ENCODE measurements at regions not wholly inside any gene's neighbourhood (a gene's known extent, or its start where the extent isn't known, plus 50 kb on each side); places are given as distances from the start of the nearest gene placed in this dataset.
"Not testable (repeated sequence)": the region's sequence is repeated elsewhere in the genome, so short reads cannot be mapped to it uniquely, and the experiment has no call there.

DNA sequence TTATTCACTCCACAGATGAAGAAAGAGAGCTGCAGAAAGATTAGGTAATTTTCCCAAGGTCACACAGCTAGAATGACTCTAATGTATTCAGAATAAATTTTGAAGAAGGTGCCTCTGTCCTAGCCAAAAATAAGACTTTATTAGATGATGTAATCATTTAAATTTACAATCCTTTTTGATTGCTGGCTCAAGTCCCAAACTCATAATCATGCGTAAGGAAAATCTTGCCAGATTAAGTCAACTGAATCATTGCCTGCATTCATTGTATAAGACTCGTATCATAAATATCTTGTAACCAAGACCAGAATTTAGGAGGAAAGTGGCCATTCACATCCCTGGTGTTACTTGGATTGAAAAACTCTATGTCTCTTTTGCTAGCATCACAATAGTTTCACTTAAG, 53.1 kb upstream of the STK39 start:
- no peak for DNase-seq

DNA sequence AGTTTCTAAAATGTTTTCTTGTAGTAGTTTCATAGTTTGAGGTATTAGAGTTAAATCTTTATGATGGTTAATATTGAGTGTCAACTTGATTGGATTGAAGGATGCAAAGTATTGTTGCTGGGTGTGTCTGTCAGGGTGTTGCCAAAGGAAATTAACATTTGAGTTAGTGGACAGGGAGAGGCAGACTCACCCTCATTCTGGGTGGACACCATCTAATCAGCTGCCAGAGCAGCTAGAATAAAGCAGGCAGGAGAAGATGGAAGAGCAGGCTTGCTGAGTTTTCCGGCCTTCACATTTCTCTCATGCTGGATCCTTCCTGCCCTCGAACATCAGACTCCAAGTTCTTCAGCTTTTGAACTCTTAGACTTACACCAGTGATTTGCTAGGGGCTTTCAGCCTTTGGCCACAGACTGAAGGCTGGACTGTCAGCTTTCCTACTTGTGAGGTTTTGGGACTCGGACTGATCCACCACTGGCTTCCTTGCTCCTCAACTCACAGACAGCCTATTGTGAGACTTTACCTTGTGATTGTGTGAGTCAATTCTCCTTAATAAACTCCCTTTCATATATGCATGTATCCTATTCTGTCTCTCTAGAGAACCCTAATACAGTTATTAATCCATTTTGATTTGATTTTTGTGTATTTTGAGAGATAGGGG, 56.8 kb upstream of the STK39 start:
- no peak for DNase-seq

DNA sequence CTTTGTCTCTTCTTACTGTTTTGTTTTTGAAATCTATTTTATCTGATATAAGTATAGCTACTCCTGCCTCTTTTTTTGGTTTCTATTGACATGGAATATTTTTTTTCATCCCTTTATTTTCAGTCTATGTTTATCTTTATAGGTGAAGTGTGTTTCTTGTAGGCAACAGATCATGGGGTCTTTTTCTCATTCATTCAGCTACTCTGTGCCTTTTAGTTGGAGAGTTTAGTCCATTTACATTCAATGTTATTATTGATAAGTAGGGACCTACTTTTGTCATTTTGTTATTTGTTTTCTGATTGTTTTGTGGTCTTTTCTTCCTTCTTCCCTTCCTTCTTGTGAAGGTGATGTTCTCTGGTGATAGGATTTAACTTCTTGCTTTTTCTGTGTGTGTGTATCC, 60.0 kb upstream of the STK39 start:
- no peak for DNase-seq

DNA sequence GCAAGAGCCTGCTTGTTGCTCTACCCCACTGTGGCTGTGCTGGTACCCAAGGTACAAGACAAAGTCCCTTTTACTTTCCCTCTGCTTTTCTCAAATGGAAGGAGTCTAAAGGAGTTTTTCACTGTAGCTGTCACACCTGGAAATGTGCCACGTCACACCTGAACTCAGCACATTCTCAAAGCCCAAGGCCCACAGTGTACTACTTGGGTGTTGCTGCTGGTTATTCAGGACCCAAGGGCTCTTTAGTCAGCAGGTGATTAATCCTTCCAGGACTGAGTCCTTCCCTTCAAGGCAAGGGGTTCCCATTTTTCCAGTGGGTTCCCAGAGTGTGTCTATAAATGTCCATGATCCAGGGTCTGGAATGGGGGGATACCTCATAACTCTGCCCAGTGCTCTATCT, 63.2 kb upstream of the STK39 start:
- DNase-seq: no peak

DNA sequence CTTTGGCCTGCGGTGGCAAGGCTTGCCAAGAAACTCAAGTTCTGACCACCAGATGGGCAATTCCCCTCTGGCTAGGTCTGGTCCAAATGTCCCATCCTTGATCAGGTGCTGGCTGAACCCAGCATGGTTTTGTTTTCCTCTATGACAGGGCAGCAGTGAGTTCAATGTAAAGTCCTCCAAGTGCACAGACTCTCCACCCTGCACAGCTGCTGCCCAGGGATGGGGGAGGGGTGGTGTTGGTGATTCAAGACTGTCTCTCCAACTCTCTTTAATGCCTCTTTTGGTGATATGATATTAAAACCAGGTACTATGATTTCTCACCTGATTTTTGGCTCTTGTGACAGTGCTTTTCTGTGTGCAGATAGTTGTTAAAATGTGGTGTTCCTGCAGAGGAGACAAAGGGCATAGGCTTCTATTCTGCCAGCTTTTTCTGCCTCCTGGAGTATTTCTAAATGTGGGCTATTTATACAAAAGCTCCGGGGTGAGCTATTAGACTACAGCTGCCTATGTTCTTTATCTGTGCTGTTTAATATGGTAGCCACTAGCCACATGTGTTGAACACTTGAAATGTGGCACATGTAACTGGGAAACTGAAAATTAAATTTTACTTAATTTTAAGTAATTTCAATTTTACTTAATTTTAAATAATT, 64.0 kb upstream of the STK39 start:
- peak; percentile 47 for DNase-seq

DNA sequence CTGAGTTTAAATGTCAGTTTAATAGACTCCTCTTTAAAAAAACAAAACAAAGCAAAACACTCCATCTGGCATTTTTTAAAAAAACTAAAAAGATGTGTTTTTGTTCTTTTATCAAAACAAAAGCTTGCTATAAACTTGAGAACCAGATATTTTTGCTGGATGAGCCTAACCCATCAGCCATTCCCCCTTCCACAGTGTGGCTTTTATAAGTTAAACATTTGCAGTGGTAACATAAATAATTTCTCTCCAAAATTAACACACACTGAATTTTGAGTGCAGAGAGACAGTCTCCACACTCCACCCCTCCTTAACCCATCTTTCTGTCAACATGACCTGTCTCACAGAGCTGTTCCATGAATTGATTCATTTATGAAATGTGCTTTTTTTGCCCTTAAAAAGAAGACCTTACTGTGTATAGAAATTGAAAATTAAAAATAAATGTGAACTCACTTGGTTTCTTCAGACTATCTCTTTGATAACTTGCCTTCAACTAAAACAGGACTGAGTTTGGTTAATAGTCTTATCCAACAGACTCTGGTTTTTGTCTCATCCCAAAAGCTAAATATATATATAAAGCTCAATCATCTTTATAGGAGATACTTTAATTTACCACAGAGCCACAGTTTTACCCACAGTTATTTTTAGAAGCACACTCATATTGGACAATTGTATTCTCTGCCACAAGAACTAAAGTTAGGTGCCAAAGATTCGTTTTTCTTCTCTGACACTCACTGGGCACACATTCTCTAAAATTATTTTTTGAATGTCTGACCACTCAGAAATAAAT, 64.8 kb upstream of the STK39 start:
- no peak for DNase-seq

DNA sequence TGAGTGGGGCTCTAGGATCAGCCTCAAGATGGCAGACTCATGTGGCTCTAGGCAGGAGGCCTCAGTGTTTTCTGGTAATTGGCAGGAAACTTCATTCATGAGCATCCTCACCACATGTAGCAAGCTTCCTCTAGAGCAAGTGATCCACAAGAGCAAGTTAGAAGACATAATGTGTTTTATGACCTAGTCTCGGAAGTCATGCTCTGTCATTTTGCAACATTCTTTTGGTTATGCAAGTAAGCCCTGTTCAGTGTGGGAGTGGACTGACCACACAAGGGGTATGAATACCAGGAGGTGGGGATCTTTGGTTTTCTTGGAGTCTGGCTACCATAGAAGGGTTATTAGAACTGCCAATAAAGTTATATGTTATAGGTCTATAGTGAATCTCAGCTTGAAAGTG, 66.8 kb upstream of the STK39 start:
- no peak for DNase-seq

DNA sequence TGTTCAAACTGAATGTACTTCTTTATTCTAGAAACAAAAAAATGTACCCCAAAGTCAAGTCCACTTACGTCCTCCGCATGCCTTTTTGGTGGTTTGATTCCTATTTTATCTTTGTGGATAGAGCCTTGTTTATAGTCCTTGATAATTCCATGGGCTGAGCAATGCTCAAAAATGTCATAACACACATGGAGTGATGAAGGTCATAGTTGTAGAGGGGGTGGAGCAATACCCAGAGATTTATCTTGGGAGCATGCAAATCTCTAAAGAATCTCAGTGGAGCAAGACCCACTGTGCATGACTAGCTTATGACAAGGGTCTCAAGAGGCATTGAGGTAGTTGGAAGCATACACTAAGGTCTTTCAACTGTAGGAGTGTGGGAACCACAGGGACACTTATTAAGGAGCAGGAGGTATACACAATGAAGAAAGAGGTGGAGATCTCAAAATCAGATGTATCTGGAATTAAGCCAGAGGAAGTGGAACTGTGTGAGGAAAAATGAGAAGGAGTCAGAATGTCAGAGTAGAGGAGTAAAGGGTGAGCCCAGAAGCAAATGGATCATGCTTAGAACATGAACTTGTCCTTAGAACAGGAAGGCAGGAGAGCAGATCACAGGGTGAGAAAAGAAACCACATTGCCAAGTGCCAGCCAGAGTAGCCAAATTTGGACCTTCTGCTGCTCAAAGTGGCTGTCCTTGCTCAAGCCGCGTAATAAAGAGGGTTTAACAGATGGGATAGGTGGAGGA, 68.1 kb upstream of the STK39 start:
- no peak for DNase-seq

DNA sequence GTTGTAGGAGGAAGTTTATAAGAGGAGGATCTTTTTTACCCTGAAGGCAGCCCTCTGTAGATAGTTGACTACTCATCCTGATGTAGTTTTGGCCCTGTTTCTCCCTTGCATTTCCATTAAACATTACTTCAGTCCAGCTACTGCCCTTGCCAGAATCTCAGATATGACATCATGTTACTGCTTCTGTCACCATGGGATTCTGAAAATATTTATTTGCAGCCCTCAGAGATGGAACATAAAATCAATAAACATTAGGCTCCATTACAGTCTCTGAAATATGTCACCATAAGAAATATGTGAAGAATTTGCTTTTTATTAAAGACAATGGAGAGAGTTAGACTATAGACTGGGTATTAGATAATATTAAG, 68.7 kb upstream of the STK39 start:
- no peak for DNase-seq

DNA sequence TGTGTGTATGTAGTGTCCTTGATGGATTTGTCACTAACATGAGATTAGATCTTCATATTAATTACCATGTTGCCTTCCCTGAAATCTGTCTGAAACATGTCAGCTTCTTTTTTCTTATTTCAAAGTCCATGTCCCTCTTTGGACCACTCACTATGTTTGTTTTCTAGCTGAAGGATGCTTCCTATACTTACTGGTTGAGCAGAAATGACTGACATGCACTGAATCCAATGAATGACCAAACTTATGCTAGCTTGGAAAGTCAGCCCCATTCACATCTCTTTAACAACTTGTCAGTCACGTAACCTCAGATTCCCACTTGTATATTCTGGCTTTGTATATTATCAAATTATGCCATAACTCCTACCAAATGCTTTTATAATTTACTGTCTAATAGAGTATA, 69.9 kb upstream of the STK39 start:
- no peak for DNase-seq

DNA sequence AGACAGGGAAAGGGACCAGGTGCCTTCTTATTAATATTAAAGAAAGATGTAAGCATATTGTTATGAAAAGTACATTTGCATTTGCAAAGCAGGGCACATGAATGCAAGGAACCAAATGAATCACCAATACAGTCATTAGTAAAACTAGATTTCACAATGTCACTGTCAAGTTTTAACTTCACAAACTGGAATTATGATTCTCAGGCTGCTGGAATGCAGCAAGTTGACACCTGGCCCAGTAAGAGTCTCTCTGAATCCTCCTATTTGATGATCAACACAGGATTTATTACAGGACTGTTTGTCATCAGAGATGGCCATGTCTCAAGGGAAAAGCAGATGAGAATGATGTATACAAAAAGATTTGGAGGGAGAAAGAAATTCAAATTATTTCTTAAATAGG, 72.9 kb upstream of the STK39 start:
- DNase-seq: no peak

DNA sequence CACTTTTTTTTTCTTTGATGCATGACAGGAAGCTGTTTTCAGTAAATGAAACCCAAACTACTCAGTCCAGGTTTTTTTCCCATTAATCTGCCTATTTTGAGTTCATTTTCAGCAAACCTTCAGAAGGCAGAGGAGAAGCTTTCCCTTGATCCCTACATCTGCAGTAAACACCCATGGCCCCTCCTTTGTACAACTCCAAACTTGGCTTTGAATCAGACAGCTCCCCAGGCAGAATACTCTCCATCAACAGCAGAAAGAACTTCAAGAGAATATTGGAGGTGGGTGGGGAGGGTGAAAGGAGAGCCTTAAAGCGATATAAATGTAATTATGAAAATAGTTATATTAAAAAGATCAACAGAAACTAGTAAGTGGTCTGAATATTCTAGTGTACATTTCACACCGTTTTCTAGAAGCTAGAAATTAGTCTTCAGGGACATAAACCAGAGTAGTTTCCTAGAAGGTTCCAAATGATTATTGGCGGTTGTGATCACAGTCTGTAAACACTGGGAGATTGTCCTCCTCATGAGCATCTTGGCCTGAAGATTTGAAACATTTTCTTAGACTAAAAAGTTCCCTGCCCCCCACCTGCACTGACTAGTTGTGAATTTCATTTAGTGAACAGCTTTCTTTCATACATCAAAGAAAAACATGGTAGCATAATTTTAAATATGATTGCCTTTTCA, 75.1 kb upstream of the STK39 start:
- DNase-seq: no peak

DNA sequence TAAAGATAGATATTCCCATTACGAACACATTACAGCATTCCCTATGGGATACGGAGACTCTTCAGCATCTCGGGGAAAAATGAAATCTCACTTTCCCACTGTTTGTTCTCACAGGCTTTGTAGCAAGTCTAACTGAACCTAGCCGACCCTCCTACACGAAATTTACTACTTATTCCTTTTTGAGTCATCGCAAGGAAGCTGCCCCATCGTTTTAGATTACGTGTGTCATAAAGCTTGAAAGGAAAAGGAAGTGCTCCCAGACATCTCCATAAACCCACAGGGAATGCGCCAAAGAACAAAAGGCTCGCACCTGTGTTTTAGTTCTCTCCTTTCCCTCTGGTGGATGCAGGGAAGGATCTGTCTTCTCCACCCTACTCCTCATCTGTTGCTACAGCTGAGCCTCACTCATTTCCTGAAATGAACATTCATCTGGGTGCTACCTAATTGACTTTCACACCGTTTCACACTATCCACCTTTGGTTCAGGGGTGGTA, 76.2 kb upstream of the STK39 start:
- no peak for DNase-seq

DNA sequence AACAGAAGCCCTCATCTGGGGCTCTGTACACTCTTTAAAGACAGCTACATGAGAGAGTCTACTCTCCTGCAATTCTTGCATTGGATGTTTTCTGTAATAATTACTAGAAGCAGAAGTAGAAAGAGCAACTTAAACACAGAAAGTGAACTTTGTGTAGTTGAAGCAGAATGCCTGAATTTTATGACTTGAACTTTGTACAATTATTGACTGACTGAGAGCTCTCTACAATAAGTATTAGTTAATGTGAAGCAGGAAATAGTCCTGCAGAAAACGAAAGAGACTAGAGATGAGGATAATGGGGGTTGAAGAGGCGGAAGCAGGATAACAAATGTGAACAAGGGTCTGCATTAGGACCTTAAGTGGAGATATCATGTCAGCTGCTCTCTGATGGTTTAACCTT, 79.2 kb upstream of the STK39 start:
- DNase-seq: no peak

DNA sequence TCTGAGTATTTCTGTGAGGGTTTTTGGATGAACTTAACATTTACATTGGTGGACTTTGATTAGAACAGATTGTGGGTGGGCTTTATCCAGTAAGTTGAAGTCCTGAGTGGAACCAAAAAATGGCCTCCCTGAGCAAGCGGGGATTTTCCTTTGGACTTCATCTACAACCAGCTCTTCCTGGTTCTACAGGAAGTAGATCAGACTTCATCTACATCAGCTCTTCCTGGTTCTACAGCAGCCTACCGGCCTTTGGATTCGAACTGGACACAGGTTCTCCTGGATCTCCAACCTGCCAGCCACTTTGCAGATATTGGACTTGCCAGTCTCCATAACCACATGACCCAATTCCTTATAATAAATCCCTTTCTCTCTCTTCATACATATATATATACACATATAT, 79.9 kb upstream of the STK39 start:
- DNase-seq: no peak

DNA sequence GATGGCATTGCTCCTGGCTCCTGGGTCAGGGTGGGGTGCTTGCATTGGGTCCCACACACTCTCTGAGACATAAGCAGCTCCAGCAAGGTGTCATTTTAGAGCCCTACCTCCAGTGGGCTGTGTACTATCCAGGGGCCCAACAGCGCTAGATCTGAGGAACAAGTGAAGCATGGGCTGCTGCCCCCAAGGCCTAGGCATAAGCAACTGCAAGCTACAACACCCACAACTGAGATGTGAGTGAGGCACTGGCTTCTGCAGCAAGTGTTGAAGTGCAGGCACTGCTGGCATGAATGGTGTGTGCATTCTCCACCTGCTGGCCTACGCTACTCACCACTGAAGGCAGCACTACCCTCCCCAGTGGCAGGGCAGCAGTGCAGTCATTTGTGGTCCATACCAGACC, 81.0 kb upstream of the STK39 start:
- no peak for DNase-seq

DNA sequence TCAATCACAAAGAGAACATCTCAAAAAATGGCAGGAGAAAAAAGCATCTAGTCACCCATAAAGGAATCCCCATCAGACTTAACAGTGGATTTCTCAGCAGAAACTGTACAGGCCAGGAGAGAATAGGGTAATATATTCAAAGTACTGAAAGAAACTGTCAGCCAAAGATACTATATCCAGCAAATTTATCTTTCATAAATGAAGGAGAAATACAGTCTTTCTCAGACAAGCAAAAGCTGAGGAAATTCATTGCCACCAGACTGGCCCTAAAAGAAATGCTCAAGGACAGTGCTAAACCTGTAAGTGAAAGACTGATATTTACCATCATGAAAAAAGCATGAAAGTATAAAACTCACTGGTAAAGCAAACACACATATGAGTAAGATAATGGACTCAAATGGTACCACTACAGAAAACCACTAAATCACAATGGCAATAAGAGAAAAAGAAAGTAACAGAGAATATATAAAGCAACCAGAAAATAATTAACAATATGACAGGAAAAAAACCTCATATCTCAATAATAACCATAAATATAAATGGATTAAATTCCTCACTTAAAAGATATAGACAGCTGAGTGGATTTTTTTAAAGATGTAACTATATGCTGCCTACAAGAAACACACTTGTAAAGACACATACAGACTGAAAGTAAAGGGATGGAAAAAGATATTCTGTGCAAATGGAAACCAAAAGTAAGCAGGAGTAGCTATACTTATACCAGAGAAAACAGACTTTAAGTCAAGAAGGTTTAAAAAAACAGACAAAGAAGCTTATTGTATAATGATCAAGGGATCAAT, 83.4 kb upstream of the STK39 start:
- DNase-seq: no peak

DNA sequence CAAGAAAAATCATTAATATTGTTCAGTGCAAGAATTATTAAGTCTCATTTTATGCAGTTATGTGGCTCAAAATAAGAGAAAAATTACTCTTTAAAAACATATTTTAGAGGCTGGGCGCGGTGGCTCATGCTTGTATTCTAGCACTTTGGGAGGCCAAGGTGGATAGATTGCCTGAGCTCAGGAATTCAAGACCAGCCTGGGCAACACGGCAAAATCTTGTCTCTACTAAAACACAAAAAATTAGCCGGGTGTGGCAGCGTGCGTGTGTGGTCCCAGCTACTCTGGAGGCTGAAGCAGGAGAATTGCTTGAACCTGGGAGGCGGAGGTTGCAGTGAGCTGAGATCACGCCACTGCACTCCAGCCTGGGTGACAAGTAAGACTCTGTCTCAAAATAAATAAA, 87.9 kb upstream of the STK39 start:
- DNase-seq: not testable (repeated sequence)

DNA sequence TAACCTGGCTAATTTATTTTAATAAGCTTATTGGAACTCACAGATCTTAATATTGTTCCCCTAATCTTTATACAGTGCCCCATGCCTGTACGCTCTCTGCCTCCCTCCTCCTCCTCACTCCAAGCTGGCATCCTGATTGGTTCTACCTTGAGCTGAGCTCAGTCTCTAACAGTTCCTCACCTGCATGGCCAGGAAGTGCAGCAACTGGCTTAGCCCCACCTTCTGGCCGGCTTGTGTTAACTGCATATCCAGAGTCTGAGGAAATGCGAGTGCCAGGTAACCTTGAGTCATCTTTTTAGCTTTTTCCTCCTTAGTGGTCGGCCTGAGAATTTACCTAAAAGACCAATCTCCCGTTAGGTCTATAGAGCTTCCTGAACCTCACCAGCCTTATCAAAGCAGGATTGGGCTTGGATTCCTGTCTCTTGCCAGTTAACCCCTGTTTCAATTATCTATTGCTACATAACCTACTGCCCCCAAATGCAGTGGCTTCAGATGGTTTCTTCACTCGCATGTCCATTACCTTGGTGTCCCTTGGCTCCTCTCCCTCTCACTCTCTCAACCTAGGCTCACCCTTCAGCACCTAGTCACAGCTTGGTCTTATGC, 89.5 kb upstream of the STK39 start:
- DNase-seq: no peak

DNA sequence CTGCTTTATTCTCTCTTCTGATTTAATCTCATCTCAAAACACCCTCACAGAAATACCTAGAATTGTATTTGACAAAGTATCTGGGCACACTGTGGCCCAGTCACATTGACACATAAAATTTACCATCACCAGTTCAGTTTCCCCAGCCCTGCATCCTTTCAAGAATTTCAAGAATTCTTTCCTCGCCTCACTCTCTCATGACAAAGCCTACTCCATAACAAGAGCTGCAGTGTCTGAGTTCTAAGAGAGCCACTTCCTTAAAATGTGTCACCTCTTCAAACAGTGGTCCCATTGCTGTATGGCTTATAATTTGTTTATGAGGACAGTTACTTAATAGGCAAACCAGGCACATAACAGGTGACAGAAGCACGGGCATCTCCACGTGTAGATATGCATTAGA, 90.9 kb upstream of the STK39 start:
- no peak for DNase-seq

DNA sequence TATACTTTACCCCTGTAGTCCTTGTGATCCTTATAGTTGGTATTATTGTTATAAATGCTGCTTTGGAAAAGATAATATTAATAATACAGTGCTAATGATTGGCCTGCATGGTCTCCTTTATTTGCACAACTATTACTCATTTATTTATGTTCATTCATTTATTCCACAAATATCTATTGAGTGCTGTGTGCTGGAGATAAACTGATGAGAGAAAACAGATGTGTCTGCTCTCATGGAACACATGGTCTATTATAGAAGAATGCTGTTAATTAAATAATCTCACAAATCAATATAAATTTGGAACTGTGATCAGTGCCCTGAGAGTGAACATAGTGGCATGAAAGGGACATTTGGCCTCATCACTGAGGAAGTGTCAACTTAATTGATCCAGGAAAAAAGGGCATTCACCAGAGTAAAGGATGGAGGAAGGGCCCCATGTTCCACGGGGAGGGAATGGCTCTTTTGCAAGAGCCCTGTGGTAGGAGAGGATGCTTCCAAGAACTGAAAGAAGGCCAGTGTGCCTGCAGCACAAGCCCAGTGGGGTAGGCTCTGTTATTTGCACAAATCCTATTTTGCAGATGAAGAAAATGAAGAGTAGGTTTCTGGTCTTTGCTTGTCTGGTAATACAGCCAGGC, 91.5 kb upstream of the STK39 start:
- no peak for DNase-seq

Data from left hindlimb (tissue), 1 donor.